Liver (tissue), 8 donors: ENCODE measurements at regions not wholly inside any gene's neighbourhood (a gene's known extent, or its start where the extent isn't known, plus 50 kb on each side); places are given as distances from the start of the nearest gene placed in this dataset.

Experiments used
- DNase-seq: peaks from one replicate; pipeline ENCODE4 v3.0.0-alpha.2; 2017; ENCODE audit warnings: low spot score
- H3K27ac ChIP-seq, 2 donors: one replicate each; pipeline ENCODE4 v1.7.0; 2013; ENCODE audit warnings: inconsistent platforms in 2 of 2, low read length in 2 of 2, control low read depth in 1 of 2, low read depth in 1 of 2, mild to moderate bottlenecking in 1 of 2
- H3K27me3 ChIP-seq, 4 donors: one replicate each; pipeline versions ENCODE4 v1.6.1 to v1.7.0; 2013; ENCODE audit warnings: low read length in 3 of 4, inconsistent platforms in 1 of 4, mild to moderate bottlenecking in 1 of 4, moderate library complexity in 1 of 4; ENCODE audit not compliant: control insufficient read depth in 4 of 4, insufficient read depth in 4 of 4
- H3K36me3 ChIP-seq, 4 donors: one replicate each; pipeline versions ENCODE4 v1.6.1 to v1.7.0; 2013; ENCODE audit warnings: low read length in 3 of 4, mild to moderate bottlenecking in 3 of 4, low read depth in 1 of 4, moderate library complexity in 1 of 4; ENCODE audit not compliant: control insufficient read depth in 4 of 4, insufficient read depth in 3 of 4
- H3K4me1 ChIP-seq, 4 donors: one replicate each; pipeline versions ENCODE4 v1.6.1 to v1.7.0; 2013; ENCODE audit warnings: low read length in 3 of 4, mild to moderate bottlenecking in 3 of 4, moderate library complexity in 1 of 4; ENCODE audit not compliant: control insufficient read depth in 4 of 4, insufficient read depth in 4 of 4
- H3K4me3 ChIP-seq, 3 donors: one replicate each; pipeline versions ENCODE4 v1.6.1 to v1.7.0; 2013; ENCODE audit warnings: low read length in 3 of 3, control low read depth in 1 of 3, low read depth in 1 of 3, mild to moderate bottlenecking in 1 of 3
- H3K9ac ChIP-seq, 2 donors: one replicate each; pipeline ENCODE4 v1.7.0; 2013; ENCODE audit warnings: low read length in 2 of 2, mild to moderate bottlenecking in 2 of 2, moderate library complexity in 2 of 2, control low read depth in 1 of 2, low read depth in 1 of 2
- H3K9me3 ChIP-seq, 4 donors: one replicate each; pipeline versions ENCODE4 v1.6.1 to v1.7.0; 2013; ENCODE audit warnings: low read length in 3 of 4; ENCODE audit not compliant: control insufficient read depth in 4 of 4
- ATF3 ChIP-seq: IDR thresholded peaks from 2 replicates; pipeline ENCODE4 v1.6.1; 2016; ENCODE audit warnings: antibody characterized with exemption
- CTCF ChIP-seq: fragments of 150-350 bp; IDR thresholded peaks from 2 replicates; pipeline ENCODE4 v1.5.1; 2017; ENCODE audit warnings: improper control_type of control experiment, low read depth, low read length; ENCODE audit not compliant: missing input control
- EGR1 ChIP-seq, 2 donors: IDR thresholded peaks; 2 replicates each; pipeline ENCODE4 v1.6.1; 2016 to 2018; ENCODE audit warnings: antibody characterized with exemption in 2 of 2, low read depth in 2 of 2
- FOXA1 ChIP-seq: IDR thresholded peaks from 2 replicates; pipeline ENCODE4 v1.6.1; 2016; ENCODE audit warnings: antibody characterized with exemption
- FOXA2 ChIP-seq: IDR thresholded peaks from 2 replicates; pipeline ENCODE4 v1.6.1; 2016; ENCODE audit warnings: antibody characterized with exemption
- GABPA ChIP-seq, 2 donors: IDR thresholded peaks in 1 of 2; conservative IDR thresholded peaks in 1 of 2; 2 replicates each; pipeline ENCODE4 v1.6.1; 2016; ENCODE audit warnings: antibody characterized with exemption in 2 of 2, mild to moderate bottlenecking in 1 of 2, moderate library complexity in 1 of 2
- HNF4A ChIP-seq, 2 donors: conservative IDR thresholded peaks; 2 replicates each; pipeline ENCODE4 v1.6.1; 2016; ENCODE audit warnings: antibody characterized with exemption in 2 of 2, mild to moderate bottlenecking in 2 of 2
- HNF4G ChIP-seq: IDR thresholded peaks from 2 replicates; pipeline ENCODE4 v1.6.1; 2016; ENCODE audit warnings: antibody characterized with exemption
- JUND ChIP-seq, 2 donors: IDR thresholded peaks; 2 replicates each; pipeline ENCODE4 v1.6.1; 2016; ENCODE audit warnings: antibody characterized with exemption in 2 of 2
- MAX ChIP-seq: IDR thresholded peaks from 2 replicates; pipeline ENCODE4 v1.6.1; 2016; ENCODE audit warnings: antibody characterized with exemption
- NR2F2 ChIP-seq: IDR thresholded peaks from 2 replicates; pipeline ENCODE4 v1.6.1; 2016; ENCODE audit warnings: antibody characterized with exemption
- RAD21 ChIP-seq, 2 donors: IDR thresholded peaks; 2 replicates each; pipeline ENCODE4 v1.6.1; 2016; ENCODE audit warnings: antibody characterized with exemption in 2 of 2, mild to moderate bottlenecking in 2 of 2
- REST ChIP-seq: IDR thresholded peaks from 2 replicates; pipeline ENCODE4 v1.6.1; 2016; ENCODE audit warnings: antibody characterized with exemption, mild to moderate bottlenecking
- RXRA ChIP-seq, 2 donors: IDR thresholded peaks; 2 replicates each; pipeline ENCODE4 v1.6.1; 2017 to 2018; ENCODE audit warnings: antibody characterized with exemption in 2 of 2, mild to moderate bottlenecking in 1 of 2
- SP1 ChIP-seq: IDR thresholded peaks from 2 replicates; pipeline ENCODE4 v1.6.1; 2018; ENCODE audit warnings: antibody characterized with exemption, mild to moderate bottlenecking
- TAF1 ChIP-seq: conservative IDR thresholded peaks from 2 replicates; pipeline ENCODE4 v1.6.1; 2016; ENCODE audit warnings: antibody characterized with exemption, mild to moderate bottlenecking
- YY1 ChIP-seq: IDR thresholded peaks from 2 replicates; pipeline ENCODE4 v1.6.1; 2016; ENCODE audit warnings: antibody characterized with exemption, mild to moderate bottlenecking
- ZBTB33 ChIP-seq: IDR thresholded peaks from 2 replicates; pipeline ENCODE4 v1.6.1; 2016; ENCODE audit warnings: antibody characterized with exemption
- WGBS: extraction: QIAGEN DNeasy Blood & Tissue Kit; methylation state at CpG from one replicate; pipeline ENCODE4 v1.1.7; 2013; 5-methylcytosine and 5-hydroxymethylcytosine counted together
- donor health status: healthy.
- donor health status: healthy.
- donor health status: healthy.
- donor health status: healthy.
- donor health status: healthy.

GRCh38 chr15:67936258-67936657, 96.4 kb upstream of the RNU6-1 start:
- WGBS: 91% methylated on average over 5 of the region's 5 CpGs
- Histone ChIP-seq H3K4me3 (no peak overlapping the region), H3K4me1 (peaks cover 0 to 9% (median 2%) of the 10 kb centered on the region in 4 donors)

More at GRCh38 chr15:67936258-67936657, 96.4 kb upstream of the RNU6-1 start:
- no peak for TF ChIP-seq CTCF
- TF ChIP-seq REST: no peak
- TF ChIP-seq JUND (IDR thresholded peaks at IDR 0.05): no peak
- no peak for TF ChIP-seq TAF1
- TF ChIP-seq FOXA1: no peak
- no peak for TF ChIP-seq RXRA (IDR thresholded peaks at IDR 0.05)
- TF ChIP-seq HNF4G: no peak
- no peak for TF ChIP-seq YY1
- no peak for TF ChIP-seq FOXA2
- no peak for TF ChIP-seq GABPA (IDR thresholded peaks at IDR 0.05 in 1 of 2, conservative IDR thresholded peaks at IDR 0.05 in 1 of 2)
- no peak for TF ChIP-seq ZBTB33
- TF ChIP-seq RAD21 (IDR thresholded peaks at IDR 0.05): no peak
- TF ChIP-seq HNF4A (conservative IDR thresholded peaks at IDR 0.05): no peak
- no peak for TF ChIP-seq ATF3
- TF ChIP-seq MAX: no peak
- TF ChIP-seq SP1: no peak
- no peak for TF ChIP-seq EGR1 (IDR thresholded peaks at IDR 0.05; ENCODE audit: low read depth in 2 of 2)
- no peak for TF ChIP-seq NR2F2
- no peak for DNase-seq
- H3K9ac ChIP-seq: no peak overlapping the region
- H3K9me3 ChIP-seq: no peaks in the 10 kb centered on the region
- no peaks in the 10 kb centered on the region for H3K27me3 ChIP-seq
- no peak overlapping the region for H3K27ac ChIP-seq
- no peaks in the 10 kb centered on the region for H3K36me3 ChIP-seq
